Naive thymus-derived CD4-positive, alpha-beta T cell (primary cell): ENCODE measurements at regions not wholly inside any gene's neighbourhood (a gene's known extent, or its start where the extent isn't known, plus 50 kb on each side); places are given as distances from the start of the nearest gene placed in this dataset.

Experiments
- ATAC-seq: fragments of 150-1000 bp; cut with Tn5 transposase; 2 replicates; pipeline ENCODE4 v1.10.0; 2021; ENCODE audit warnings: mild to moderate bottlenecking, moderate library complexity
- CTCF ChIA-PET: fragments of 350-600 bp; sonication (Branson Sonifier 250); formaldehyde crosslinking; loops from one replicate; lab custom pipeline; 2021; ENCODE audit warnings: antibody characterized with exemption; lab: Charles Lee
- POLR2A ChIA-PET: fragments of 350-600 bp; sonication (Branson Sonifier 250); formaldehyde crosslinking; loops from one replicate; lab custom pipeline; 2021; ENCODE audit warnings: antibody characterized with exemption, inconsistent platforms; lab: Charles Lee
- DNase-seq, 9 donors: peaks; one replicate each; pipeline versions ENCODE4 v3.0.0 to v3.0.0-alpha.2; 2020 to 2022; ENCODE audit warnings: mixed read lengths in 1 of 9
- H3K27ac ChIP-seq: one replicate; pipeline ENCODE4 v1.7.0; 2013; ENCODE audit warnings: mild to moderate bottlenecking, low read depth, low read length, moderate library complexity
- H3K27me3 ChIP-seq, 2 donors: one replicate each; pipeline ENCODE4 v1.7.0; 2013; ENCODE audit warnings: low read length in 2 of 2, mild to moderate bottlenecking in 2 of 2, moderate library complexity in 2 of 2; ENCODE audit not compliant: control insufficient read depth in 2 of 2, insufficient read depth in 2 of 2
- H3K36me3 ChIP-seq, 3 experiments: 1 replicate in 2 of 3; 2 replicates in 1 of 3; pipeline ENCODE4 v1.7.0; 2013; ENCODE audit warnings: low read length in 3 of 3, mild to moderate bottlenecking in 3 of 3, moderate library complexity in 1 of 3; ENCODE audit not compliant: insufficient read depth in 3 of 3, control insufficient read depth in 2 of 3
- H3K4me1 ChIP-seq, 2 donors: one replicate each; pipeline ENCODE4 v1.7.0; 2013; ENCODE audit warnings: low read length in 2 of 2, mild to moderate bottlenecking in 2 of 2, moderate library complexity in 1 of 2; ENCODE audit not compliant: control insufficient read depth in 2 of 2, insufficient read depth in 2 of 2
- H3K4me3 ChIP-seq: 2 replicates; pipeline ENCODE4 v1.7.0; 2013; ENCODE audit warnings: mild to moderate bottlenecking, low read length
- H3K9me3 ChIP-seq, 3 experiments: 1 replicate in 2 of 3; 2 replicates in 1 of 3; pipeline ENCODE4 v1.7.0; 2013; ENCODE audit warnings: low read length in 3 of 3; ENCODE audit not compliant: control insufficient read depth in 2 of 3
- H3K27ac Mint-ChIP-seq, 9 donors: one replicate each; pipeline ENCODE4 v1.8.0; 2020 to 2022; ENCODE audit warnings: mixed read lengths in 9 of 9, mild to moderate bottlenecking in 8 of 9, moderate library complexity in 5 of 9, inconsistent platforms in 2 of 9
- H3K27me3 Mint-ChIP-seq, 5 donors: one replicate each; pipeline ENCODE4 v1.8.0; 2021 to 2022; ENCODE audit warnings: mixed read lengths in 5 of 5, mild to moderate bottlenecking in 1 of 5
- H3K36me3 Mint-ChIP-seq, 5 donors: one replicate each; pipeline ENCODE4 v1.8.0; 2020 to 2022; ENCODE audit warnings: mixed read lengths in 5 of 5, mild to moderate bottlenecking in 3 of 5, inconsistent platforms in 1 of 5
- H3K4me1 Mint-ChIP-seq, 7 donors: one replicate each; pipeline ENCODE4 v1.8.0; 2020 to 2022; ENCODE audit warnings: mixed read lengths in 7 of 7, mild to moderate bottlenecking in 3 of 7, inconsistent platforms in 1 of 7
- H3K4me3 Mint-ChIP-seq, 10 donors: one replicate each; pipeline ENCODE4 v1.8.0; 2020 to 2022; ENCODE audit warnings: mild to moderate bottlenecking in 10 of 10, mixed read lengths in 10 of 10, moderate library complexity in 6 of 10, inconsistent platforms in 2 of 10
- H3K9me3 Mint-ChIP-seq, 11 donors: one replicate each; pipeline ENCODE4 v1.8.0; 2020 to 2022; ENCODE audit warnings: mixed read lengths in 11 of 11, mild to moderate bottlenecking in 4 of 11, inconsistent platforms in 1 of 11, moderate library complexity in 1 of 11
- intact Hi-C, 2 donors: fragments of 100-400 bp; cut with micrococcal nuclease; formaldehyde crosslinking; loops; one replicate each; pipeline ENCODE4 v1.15.1; 2023

GRCh38 chr3:80676866-80677265 lies 909.1 kb upstream of the ROBO1 start:
- Histone ChIP-seq H3K36me3 (no peaks in the 10 kb centered on the region), H3K9me3 (no peaks in the 10 kb centered on the region), H3K4me3 (no peak overlapping the region), H3K4me1 (no peaks in the 10 kb centered on the region), H3K27ac (no peak overlapping the region), H3K27me3 (no peaks in the 10 kb centered on the region)
- Mint-ChIP-seq H3K4me3 (no peak overlapping the region), H3K27me3 (no peaks in the 10 kb centered on the region), H3K9me3 (peaks cover 0 to 24% (median 2%) of the 10 kb centered on the region in 11 donors), H3K27ac (no peak overlapping the region), H3K4me1 (no peaks in the 10 kb centered on the region), H3K36me3 (no peaks in the 10 kb centered on the region)
- DNase-seq (no peak), ATAC-seq (no peak)
- intact Hi-C loops: no loop called here
- POLR2A ChIA-PET: no interaction called here
- CTCF ChIA-PET: no interaction called here

GRCh38 chr3:80676261-80676660 lies 908.5 kb upstream of the ROBO1 start:
- no peaks in the 10 kb centered on the region for H3K27me3 Mint-ChIP-seq

GRCh38 chr3:80675790-80676189 lies 908.0 kb upstream of the ROBO1 start:
- H3K36me3 ChIP-seq: no peaks in the 10 kb centered on the region
- no peak overlapping the region for H3K27ac ChIP-seq
- Mint-ChIP-seq H3K27me3 (no peaks in the 10 kb centered on the region), H3K9me3 (peaks cover 0 to 21% (median 2%) of the 10 kb centered on the region in 11 donors), H3K4me1 (no peaks in the 10 kb centered on the region), H3K36me3 (no peaks in the 10 kb centered on the region), H3K27ac (no peak overlapping the region), H3K4me3 (no peak overlapping the region)
- ChIA-PET CTCF (no interaction called here), POLR2A (no interaction called here)
- no peaks in the 10 kb centered on the region for H3K27me3 ChIP-seq
- no peak for DNase-seq
- ATAC-seq: no peak
- no peaks in the 10 kb centered on the region for H3K4me1 ChIP-seq
- intact Hi-C loops: no loop called here
- no peak overlapping the region for H3K4me3 ChIP-seq
- H3K9me3 ChIP-seq: no peaks in the 10 kb centered on the region

More at GRCh38 chr3:80676261-80676660, 908.5 kb upstream of the ROBO1 start:
- no peaks in the 10 kb centered on the region for H3K36me3 Mint-ChIP-seq
- DNase-seq: no peak
- intact Hi-C loops: no loop called here
- no peaks in the 10 kb centered on the region for H3K9me3 ChIP-seq
- H3K4me3 ChIP-seq: no peak overlapping the region
- H3K4me3 Mint-ChIP-seq: no peak overlapping the region
- no peak overlapping the region for H3K27ac ChIP-seq
- ChIA-PET CTCF (no interaction called here), POLR2A (no interaction called here)
- no peaks in the 10 kb centered on the region for H3K4me1 Mint-ChIP-seq
- no peaks in the 10 kb centered on the region for H3K4me1 ChIP-seq
- no peaks in the 10 kb centered on the region for H3K27me3 ChIP-seq
- no peak for ATAC-seq
- H3K36me3 ChIP-seq: no peaks in the 10 kb centered on the region
- H3K9me3 Mint-ChIP-seq: peaks cover 0 to 18% (median 2%) of the 10 kb centered on the region in 11 donors
- H3K27ac Mint-ChIP-seq: no peak overlapping the region

GRCh38 chr3:80668600-80669294 lies 900.9 kb upstream of the ROBO1 start:
- intact Hi-C loops: no loop called here
- ChIA-PET POLR2A (no interaction called here), CTCF (no interaction called here)
- no peak overlapping the region for H3K27ac ChIP-seq
- H3K27me3 ChIP-seq: no peaks in the 10 kb centered on the region
- H3K4me3 ChIP-seq: no peak overlapping the region
- no peaks in the 10 kb centered on the region for H3K36me3 Mint-ChIP-seq
- peaks cover 0 to 5% (median 0%) of the 10 kb centered on the region in 3 experiments for H3K9me3 ChIP-seq
- H3K4me3 Mint-ChIP-seq: no peak overlapping the region
- no peaks in the 10 kb centered on the region for H3K27me3 Mint-ChIP-seq
- ATAC-seq: no peak
- no peaks in the 10 kb centered on the region for H3K4me1 ChIP-seq
- H3K9me3 Mint-ChIP-seq: peaks cover 3 to 36% (median 15%) of the 10 kb centered on the region in 11 donors
- H3K36me3 ChIP-seq: no peaks in the 10 kb centered on the region
- H3K27ac Mint-ChIP-seq: no peak overlapping the region
- DNase-seq: no peak
- H3K4me1 Mint-ChIP-seq: no peaks in the 10 kb centered on the region

GRCh38 chr3:80668100-80668499 lies 900.3 kb upstream of the ROBO1 start:
- ChIA-PET POLR2A (no interaction called here), CTCF (no interaction called here)
- Histone ChIP-seq H3K4me3 (no peak overlapping the region), H3K9me3 (peaks cover 0 to 5% (median 0%) of the 10 kb centered on the region in 3 experiments), H3K27me3 (no peaks in the 10 kb centered on the region), H3K36me3 (no peaks in the 10 kb centered on the region), H3K4me1 (no peaks in the 10 kb centered on the region), H3K27ac (no peak overlapping the region)
- no peak for DNase-seq
- Mint-ChIP-seq H3K27me3 (no peaks in the 10 kb centered on the region), H3K4me3 (no peak overlapping the region), H3K4me1 (no peaks in the 10 kb centered on the region), H3K9me3 (peaks cover 3 to 36% (median 13%) of the 10 kb centered on the region in 11 donors), H3K36me3 (no peaks in the 10 kb centered on the region), H3K27ac (no peak overlapping the region)
- intact Hi-C loops: no loop called here
- no peak for ATAC-seq

GRCh38 chr3:80663426-80663825 lies 895.6 kb upstream of the ROBO1 start:
- no peaks in the 10 kb centered on the region for H3K36me3 Mint-ChIP-seq
- H3K4me1 ChIP-seq: no peaks in the 10 kb centered on the region
- H3K36me3 ChIP-seq: no peaks in the 10 kb centered on the region
- H3K27me3 ChIP-seq: no peaks in the 10 kb centered on the region
- H3K4me1 Mint-ChIP-seq: no peaks in the 10 kb centered on the region
- no peak for ATAC-seq
- intact Hi-C loops: no loop called here
- H3K27ac Mint-ChIP-seq: no peak overlapping the region
- no peak for DNase-seq
- H3K9me3 Mint-ChIP-seq: peaks cover 3 to 29% (median 9%) of the 10 kb centered on the region in 11 donors
- POLR2A ChIA-PET: no interaction called here
- no peaks in the 10 kb centered on the region for H3K9me3 ChIP-seq
- H3K4me3 Mint-ChIP-seq: no peak overlapping the region
- no peak overlapping the region for H3K27ac ChIP-seq
- H3K27me3 Mint-ChIP-seq: no peaks in the 10 kb centered on the region
- H3K4me3 ChIP-seq: no peak overlapping the region
- CTCF ChIA-PET: no interaction called here

GRCh38 chr3:80655216-80655615 lies 887.4 kb upstream of the ROBO1 start:
- Histone ChIP-seq H3K9me3 (no peaks in the 10 kb centered on the region), H3K36me3 (no peaks in the 10 kb centered on the region), H3K4me1 (no peaks in the 10 kb centered on the region), H3K4me3 (no peak overlapping the region), H3K27ac (no peak overlapping the region), H3K27me3 (no peaks in the 10 kb centered on the region)
- Mint-ChIP-seq H3K4me1 (no peaks in the 10 kb centered on the region), H3K27me3 (no peaks in the 10 kb centered on the region), H3K27ac (no peak overlapping the region), H3K4me3 (no peak overlapping the region), H3K9me3 (peaks cover 0 to 41% (median 15%) of the 10 kb centered on the region in 11 donors), H3K36me3 (peaks cover 0 to 8% (median 0%) of the 10 kb centered on the region in 5 donors)
- DNase-seq (no peak), ATAC-seq (no peak)
- ChIA-PET CTCF (no interaction called here), POLR2A (no interaction called here)
- intact Hi-C loops: no loop called here
